ENCODE measurements at regions not wholly inside any gene's neighbourhood (a gene's known extent, or its start where the extent isn't known, plus 50 kb on each side); places are given as distances from the start of the nearest gene placed in this dataset.
A peak's percentile ranks its signal among the peaks of the same experiment; 100 is the strongest.

DNA sequence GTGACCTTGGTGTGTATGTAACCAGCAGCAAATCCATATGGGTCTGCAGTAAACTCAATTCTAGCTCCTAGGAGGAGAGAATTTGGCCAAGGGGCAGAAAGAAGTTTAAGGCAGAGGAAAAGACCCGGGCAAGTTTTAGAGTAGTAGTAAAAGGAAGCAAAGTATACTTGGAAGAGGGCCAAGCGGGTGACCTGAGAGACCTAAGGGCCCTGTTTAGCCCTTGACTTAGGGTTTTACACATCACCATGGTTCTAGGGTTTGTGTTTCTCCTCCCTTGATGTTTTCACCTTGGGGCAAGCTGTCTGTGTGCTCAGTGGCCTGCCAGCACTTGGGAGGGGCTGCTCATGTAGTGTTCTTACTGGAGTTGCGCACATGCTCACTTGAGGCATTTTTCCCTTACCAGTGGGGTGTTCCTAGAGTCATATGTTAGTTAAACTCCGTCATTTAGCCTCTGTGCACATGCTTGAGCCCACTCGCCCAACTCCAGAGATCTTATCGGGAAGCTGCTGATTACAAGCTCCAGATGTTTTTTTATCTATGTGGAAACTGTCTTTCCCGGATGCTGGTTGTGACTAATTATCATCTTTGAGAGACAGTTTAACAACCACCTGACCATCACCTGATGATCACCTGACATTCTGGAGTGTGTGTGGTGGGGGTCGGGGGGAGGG is 137.6 kb upstream of the PRSS1 start:
- CTCF ChIA-PET, result no interaction called here

DNA sequence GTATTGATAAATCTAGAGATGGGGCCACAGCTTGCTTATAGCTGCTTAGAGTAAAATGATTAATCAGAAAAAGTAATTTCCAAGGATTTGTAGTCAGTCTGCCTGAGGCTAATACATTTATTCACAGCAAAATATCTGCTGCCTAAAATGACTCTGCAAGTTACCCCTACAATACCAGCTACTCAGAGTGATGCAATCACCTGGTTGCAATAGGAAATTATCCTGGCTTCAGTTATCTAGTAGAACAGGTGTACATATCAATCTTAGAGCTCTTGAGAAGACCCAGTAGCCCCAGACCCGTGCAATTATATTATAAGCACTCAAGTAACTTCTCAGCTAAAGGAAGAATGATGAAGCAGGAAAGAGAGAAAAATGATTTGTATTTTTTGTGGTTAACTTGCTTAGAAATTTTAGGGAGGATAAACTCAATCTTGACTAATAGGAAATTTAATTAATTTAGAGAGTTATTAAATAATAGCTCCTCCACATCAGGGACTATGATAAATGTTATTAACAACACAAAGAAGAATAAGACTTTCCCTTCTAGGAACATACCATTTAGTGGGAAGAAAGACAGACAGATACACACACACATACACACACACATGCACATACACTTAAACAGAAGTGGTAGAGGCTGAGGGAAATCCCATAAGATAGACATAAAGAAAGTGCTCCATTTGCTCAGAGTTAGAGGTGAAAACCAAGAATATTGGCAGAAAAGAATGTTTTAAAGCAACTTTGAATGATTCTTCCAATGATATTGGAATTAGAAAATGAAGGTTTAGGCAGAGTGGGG is 140.4 kb upstream of the PRSS1 start:
- no peak overlapping the region for H3K4me3 ChIP-seq (ENCODE audit: low read length)
- no peaks in the 10 kb centered on the region for H3K36me3 Mint-ChIP-seq (ENCODE audit: low read depth)
- peak in 1 of 14 experiments; percentile 11 for DNase-seq
- H3K9me3 Mint-ChIP-seq, result no peaks in the 10 kb centered on the region
- H3K36me3 ChIP-seq (ENCODE audit: insufficient read depth, low read length), result no peaks in the 10 kb centered on the region
- H3K27ac ChIP-seq (ENCODE audit: low read depth in 1 of 2, low read length in 2 of 2), result no peak overlapping the region
- POLR2A ChIA-PET, result interaction anchor here (1.4 to 6.6 kb wide), 3 partner anchors 180 to 201 kb away, joined by 4 to 60 read pairs (median 9); no protein-coding TSS in a partner anchor
- TF ChIP-seq, protein P1, sequence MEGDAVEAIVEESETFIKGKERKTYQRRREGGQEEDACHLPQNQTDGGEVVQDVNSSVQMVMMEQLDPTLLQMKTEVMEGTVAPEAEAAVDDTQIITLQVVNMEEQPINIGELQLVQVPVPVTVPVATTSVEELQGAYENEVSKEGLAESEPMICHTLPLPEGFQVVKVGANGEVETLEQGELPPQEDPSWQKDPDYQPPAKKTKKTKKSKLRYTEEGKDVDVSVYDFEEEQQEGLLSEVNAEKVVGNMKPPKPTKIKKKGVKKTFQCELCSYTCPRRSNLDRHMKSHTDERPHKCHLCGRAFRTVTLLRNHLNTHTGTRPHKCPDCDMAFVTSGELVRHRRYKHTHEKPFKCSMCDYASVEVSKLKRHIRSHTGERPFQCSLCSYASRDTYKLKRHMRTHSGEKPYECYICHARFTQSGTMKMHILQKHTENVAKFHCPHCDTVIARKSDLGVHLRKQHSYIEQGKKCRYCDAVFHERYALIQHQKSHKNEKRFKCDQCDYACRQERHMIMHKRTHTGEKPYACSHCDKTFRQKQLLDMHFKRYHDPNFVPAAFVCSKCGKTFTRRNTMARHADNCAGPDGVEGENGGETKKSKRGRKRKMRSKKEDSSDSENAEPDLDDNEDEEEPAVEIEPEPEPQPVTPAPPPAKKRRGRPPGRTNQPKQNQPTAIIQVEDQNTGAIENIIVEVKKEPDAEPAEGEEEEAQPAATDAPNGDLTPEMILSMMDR (IDR thresholded peaks at IDR 0.05), result no peak
- CTCF ChIA-PET, result interaction anchor here (2.0 kb wide), 1 partner anchor 24 kb away, joined by 4 read pairs; no protein-coding TSS in a partner anchor
- peaks cover 18% of the 10 kb centered on the region for H3K4me1 Mint-ChIP-seq (ENCODE audit: low read depth)
- no peaks in the 10 kb centered on the region for H3K27me3 Mint-ChIP-seq
- peak overlapping the region; percentile 49 for H3K27ac Mint-ChIP-seq
- no peaks in the 10 kb centered on the region for H3K9me3 ChIP-seq (ENCODE audit: control insufficient read depth in 1 of 2, insufficient read depth in 1 of 2, low read length in 2 of 2)
- H3K4me3 Mint-ChIP-seq, result no peak overlapping the region
- intact Hi-C loops (cut with DNase I, micrococcal nuclease), result no loop called here
- H3K4me1 ChIP-seq (ENCODE audit: insufficient read depth, low read length), result peaks cover 4% of the 10 kb centered on the region
- H3K27me3 ChIP-seq (ENCODE audit: control insufficient read depth in 1 of 2, insufficient read depth in 2 of 2, low read length in 2 of 2), result no peaks in the 10 kb centered on the region
- no peak for ATAC-seq (ENCODE audit: poor library complexity)

More for the DNA sequence above, 137.6 kb upstream of the PRSS1 start:
- Mint-ChIP-seq H3K27me3 (no peaks in the 10 kb centered on the region), H3K27ac (peak overlapping the region; percentile 59), H3K4me1 (ENCODE audit: low read depth) (peaks cover 17% of the 10 kb centered on the region), H3K4me3 (no peak overlapping the region), H3K36me3 (ENCODE audit: low read depth) (peaks cover 6% of the 10 kb centered on the region), H3K9me3 (no peaks in the 10 kb centered on the region)
- intact Hi-C loops (cut with DNase I, micrococcal nuclease), result no loop called here
- H3K9me3 ChIP-seq (ENCODE audit: control insufficient read depth in 1 of 2, insufficient read depth in 1 of 2, low read length in 2 of 2), result no peaks in the 10 kb centered on the region
- DNase-seq (peak in 2 of 14 experiments; percentile 11 to 17), ATAC-seq (ENCODE audit: poor library complexity) (no peak)
- no peaks in the 10 kb centered on the region for H3K27me3 ChIP-seq (ENCODE audit: control insufficient read depth in 1 of 2, insufficient read depth in 2 of 2, low read length in 2 of 2)
- H3K27ac ChIP-seq (ENCODE audit: low read depth in 1 of 2, low read length in 2 of 2), result no peak overlapping the region
- no peak overlapping the region for H3K4me3 ChIP-seq (ENCODE audit: low read length)
- H3K36me3 ChIP-seq (ENCODE audit: insufficient read depth, low read length), result no peaks in the 10 kb centered on the region
- peaks cover 4% of the 10 kb centered on the region for H3K4me1 ChIP-seq (ENCODE audit: insufficient read depth, low read length)
- TF ChIP-seq, protein P1 (IDR thresholded peaks at IDR 0.05), result no peak
- POLR2A ChIA-PET, result interaction anchor here (6.6 kb wide), 1 partner anchor 198 kb away, joined by 60 read pairs; no protein-coding TSS in a partner anchor

DNA sequence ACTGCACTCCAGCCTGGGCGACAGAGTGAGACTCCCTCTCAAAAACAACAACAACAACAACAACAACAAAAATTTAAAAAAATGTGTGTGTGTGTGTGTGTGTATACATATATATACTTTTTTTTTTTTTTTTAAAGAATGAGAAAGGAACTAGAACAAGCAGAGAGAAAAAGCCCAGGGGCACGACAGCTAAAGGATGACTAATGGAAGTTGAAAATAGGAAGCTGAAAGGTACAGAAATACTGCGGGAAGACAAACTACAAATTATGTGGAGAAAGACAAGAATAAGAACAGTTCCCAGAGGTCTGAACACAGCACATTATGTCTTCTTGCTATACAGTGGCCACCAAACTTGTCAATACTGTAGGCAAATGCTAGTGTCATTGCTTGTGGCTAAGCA is 141.9 kb upstream of the PRSS1 start:
- no peak overlapping the region for H3K4me3 Mint-ChIP-seq
- CTCF ChIA-PET, result interaction anchor here (0.9 kb wide), 2 partner anchors 232 to 608 kb away, joined by 3 read pairs; no protein-coding TSS in a partner anchor
- POLR2A ChIA-PET, result interaction anchor here (0.9 to 6.6 kb wide), 3 partner anchors 181 to 202 kb away, joined by 3 to 60 read pairs (median 4); no protein-coding TSS in a partner anchor

More for the DNA sequence above, 141.9 kb upstream of the PRSS1 start:
- DNase-seq (no peak), ATAC-seq (ENCODE audit: poor library complexity) (no peak)
- no peaks in the 10 kb centered on the region for H3K27me3 ChIP-seq (ENCODE audit: control insufficient read depth in 1 of 2, insufficient read depth in 2 of 2, low read length in 2 of 2)
- Mint-ChIP-seq H3K36me3 (ENCODE audit: low read depth) (no peaks in the 10 kb centered on the region), H3K4me1 (ENCODE audit: low read depth) (peaks cover 18% of the 10 kb centered on the region), H3K27me3 (no peaks in the 10 kb centered on the region), H3K9me3 (no peaks in the 10 kb centered on the region), H3K27ac (peak overlapping the region; percentile 49)
- intact Hi-C loops (cut with DNase I, micrococcal nuclease), result no loop called here
- peaks cover 4% of the 10 kb centered on the region for H3K4me1 ChIP-seq (ENCODE audit: insufficient read depth, low read length)
- H3K9me3 ChIP-seq (ENCODE audit: control insufficient read depth in 1 of 2, insufficient read depth in 1 of 2, low read length in 2 of 2), result no peaks in the 10 kb centered on the region
- TF ChIP-seq, protein P1 (IDR thresholded peaks at IDR 0.05), result no peak
- H3K36me3 ChIP-seq (ENCODE audit: insufficient read depth, low read length), result no peaks in the 10 kb centered on the region
- no peak overlapping the region for H3K27ac ChIP-seq (ENCODE audit: low read depth in 1 of 2, low read length in 2 of 2)
- no peak overlapping the region for H3K4me3 ChIP-seq (ENCODE audit: low read length)
